ENCODE measurements at regions not wholly inside any gene's neighbourhood (a gene's known extent, or its start where the extent isn't known, plus 50 kb on each side); places are given as distances from the start of the nearest gene placed in this dataset.
"Not testable (repeated sequence)": the region's sequence is repeated elsewhere in the genome, so short reads cannot be mapped to it uniquely, and the experiment has no call there.

DNA sequence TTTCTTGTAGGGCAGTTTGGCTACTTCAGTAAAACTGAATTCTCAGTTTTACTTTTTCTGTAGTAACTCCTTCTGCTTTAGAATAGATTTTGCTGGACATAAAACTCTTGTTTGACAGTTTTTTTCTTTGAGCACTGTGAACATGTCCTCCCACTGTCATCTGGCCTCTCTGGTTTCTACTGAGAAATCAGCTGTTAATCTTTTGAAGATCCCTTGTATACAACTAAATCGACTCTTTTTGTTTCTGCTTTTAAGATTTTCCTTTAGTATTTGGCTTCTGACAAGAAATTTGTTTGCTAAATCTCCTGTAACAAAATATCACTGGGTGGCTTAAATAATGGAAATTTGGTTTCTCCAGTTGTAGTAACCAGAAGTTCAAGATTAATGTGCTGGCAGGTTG is 570.9 kb upstream of the RAB6C start:
- Histone ChIP-seq H3K27ac (ENCODE audit: control insufficient read depth, insufficient read depth, low read length) (no peak overlapping the region), H3K9me1 (ENCODE audit: control insufficient read depth, extremely low read depth, insufficient read depth, low read length) (no peaks in the 10 kb centered on the region), H3K27me3 (ENCODE audit: control insufficient read depth, extremely low read depth, insufficient read depth, low read length) (no peaks in the 10 kb centered on the region), H3K9ac (ENCODE audit: control insufficient read depth, extremely low read depth, insufficient read depth, low read length) (no peak overlapping the region), H3K9me3 (ENCODE audit: control insufficient read depth, low read depth, low read length) (no peaks in the 10 kb centered on the region), H2AFZ (ENCODE audit: control insufficient read depth, low read length) (no peak overlapping the region), H3K79me2 (ENCODE audit: control insufficient read depth, insufficient read depth, low read length) (no peaks in the 10 kb centered on the region), H3K36me3 (ENCODE audit: control insufficient read depth in 2 of 2, extremely low read depth in 1 of 2, insufficient read depth in 2 of 2, low read length in 2 of 2) (no peaks in the 10 kb centered on the region), H4K20me1 (ENCODE audit: control insufficient read depth, extremely low read depth, insufficient read depth, low read length) (no peaks in the 10 kb centered on the region), H3K4me1 (ENCODE audit: control insufficient read depth, extremely low read depth, insufficient read depth, low read length) (no peaks in the 10 kb centered on the region), H3K4me2 (ENCODE audit: control insufficient read depth, extremely low read depth, insufficient read depth, low read depth, low read length) (no peak overlapping the region), H3K4me3 (ENCODE audit: control insufficient read depth in 2 of 3, extremely low read depth in 1 of 3, insufficient read depth in 2 of 3, low read depth in 1 of 3, low read length in 3 of 3) (no peak overlapping the region)
- dilution Hi-C loops (cut with MboI; ENCODE audit: extremely low pct_ligation_motif_present, low sequenced_read_pairs): no loop called here
- DNase-seq (ENCODE audit: low read depth, low spot score) (no peak), FAIRE-seq (no peak)
- TF ChIP-seq EZH2 (IDR thresholded peaks at IDR 0.05; ENCODE audit: low read length): no peak
- TF ChIP-seq CTCF (optimal IDR thresholded peaks at IDR 0.05 in 1 of 3, IDR thresholded peaks at IDR 0.05 in 1 of 3, conservative IDR thresholded peaks at IDR 0.05 in 1 of 3; ENCODE audit: extremely low read depth in 1 of 3, insufficient read depth in 2 of 3, low read length in 3 of 3): no peak

DNA sequence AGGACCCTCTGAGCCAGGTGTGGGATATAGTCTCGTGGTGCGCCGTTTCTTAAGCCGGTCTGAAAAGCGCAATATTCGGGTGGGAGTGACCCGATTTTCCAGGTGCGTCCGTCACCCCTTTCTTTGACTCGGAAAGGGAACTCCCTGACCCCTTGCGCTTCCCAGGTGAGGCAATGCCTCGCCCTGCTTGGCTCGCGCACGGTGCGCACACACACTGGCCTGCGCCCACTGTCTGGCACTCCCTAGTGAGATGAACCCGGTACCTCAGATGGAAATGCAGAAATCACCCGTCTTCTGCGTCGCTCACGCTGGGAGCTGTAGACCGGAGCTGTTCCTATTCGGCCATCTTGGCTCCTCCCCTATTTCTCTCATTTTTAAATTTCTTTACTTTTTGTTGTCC is 562.4 kb upstream of the RAB6C start:
- H3K4me1 ChIP-seq (ENCODE audit: control insufficient read depth, extremely low read depth, insufficient read depth, low read length); H3K9me3 ChIP-seq (ENCODE audit: control insufficient read depth, low read depth, low read length); H3K27me3 ChIP-seq (ENCODE audit: control insufficient read depth, extremely low read depth, insufficient read depth, low read length); DNase-seq (ENCODE audit: low read depth, low spot score); H3K4me3 ChIP-seq (ENCODE audit: control insufficient read depth in 2 of 3, extremely low read depth in 1 of 3, insufficient read depth in 2 of 3, low read depth in 1 of 3, low read length in 3 of 3); H3K79me2 ChIP-seq (ENCODE audit: control insufficient read depth, insufficient read depth, low read length); H2AFZ ChIP-seq (ENCODE audit: control insufficient read depth, low read length); dilution Hi-C loops (cut with MboI; ENCODE audit: extremely low pct_ligation_motif_present, low sequenced_read_pairs); H3K4me2 ChIP-seq (ENCODE audit: control insufficient read depth, extremely low read depth, insufficient read depth, low read depth, low read length); H4K20me1 ChIP-seq (ENCODE audit: control insufficient read depth, extremely low read depth, insufficient read depth, low read length); H3K36me3 ChIP-seq (ENCODE audit: control insufficient read depth in 2 of 2, extremely low read depth in 1 of 2, insufficient read depth in 2 of 2, low read length in 2 of 2); H3K9me1 ChIP-seq (ENCODE audit: control insufficient read depth, extremely low read depth, insufficient read depth, low read length); FAIRE-seq; H3K27ac ChIP-seq (ENCODE audit: control insufficient read depth, insufficient read depth, low read length); H3K9ac ChIP-seq (ENCODE audit: control insufficient read depth, extremely low read depth, insufficient read depth, low read length): not testable (repeated sequence)

- H3K9me3 ChIP-seq (ENCODE audit: control insufficient read depth, low read depth, low read length): no peaks in the 10 kb centered on the region
- no peak overlapping the region for H3K9ac ChIP-seq (ENCODE audit: control insufficient read depth, extremely low read depth, insufficient read depth, low read length)
- TF ChIP-seq EZH2 (IDR thresholded peaks at IDR 0.05; ENCODE audit: low read length) (no peak), CTCF (optimal IDR thresholded peaks at IDR 0.05 in 1 of 3, IDR thresholded peaks at IDR 0.05 in 1 of 3, conservative IDR thresholded peaks at IDR 0.05 in 1 of 3; ENCODE audit: extremely low read depth in 1 of 3, insufficient read depth in 2 of 3, low read length in 3 of 3) (no peak)
- H3K79me2 ChIP-seq (ENCODE audit: control insufficient read depth, insufficient read depth, low read length): no peaks in the 10 kb centered on the region
- H3K27me3 ChIP-seq (ENCODE audit: control insufficient read depth, extremely low read depth, insufficient read depth, low read length): no peaks in the 10 kb centered on the region
- no peak overlapping the region for H2AFZ ChIP-seq (ENCODE audit: control insufficient read depth, low read length)
- H3K4me3 ChIP-seq (ENCODE audit: control insufficient read depth in 2 of 3, extremely low read depth in 1 of 3, insufficient read depth in 2 of 3, low read depth in 1 of 3, low read length in 3 of 3): no peak overlapping the region
- DNase-seq (ENCODE audit: low read depth, low spot score) (no peak), FAIRE-seq (no peak)
- no peaks in the 10 kb centered on the region for H3K36me3 ChIP-seq (ENCODE audit: control insufficient read depth in 2 of 2, extremely low read depth in 1 of 2, insufficient read depth in 2 of 2, low read length in 2 of 2)
- H4K20me1 ChIP-seq (ENCODE audit: control insufficient read depth, extremely low read depth, insufficient read depth, low read length): no peaks in the 10 kb centered on the region
- no peak overlapping the region for H3K27ac ChIP-seq (ENCODE audit: control insufficient read depth, insufficient read depth, low read length)
- no peak overlapping the region for H3K4me2 ChIP-seq (ENCODE audit: control insufficient read depth, extremely low read depth, insufficient read depth, low read depth, low read length)
- dilution Hi-C loops (cut with MboI; ENCODE audit: extremely low pct_ligation_motif_present, low sequenced_read_pairs): no loop called here
- H3K4me1 ChIP-seq (ENCODE audit: control insufficient read depth, extremely low read depth, insufficient read depth, low read length): no peaks in the 10 kb centered on the region
- H3K9me1 ChIP-seq (ENCODE audit: control insufficient read depth, extremely low read depth, insufficient read depth, low read length): no peaks in the 10 kb centered on the region
Measured at GRCh38 chr2:129422028-129422427, 557.4 kb upstream of the RAB6C start.
